ENCODE measurements at regions not wholly inside any gene's neighbourhood (a gene's known extent, or its start where the extent isn't known, plus 50 kb on each side); places are given as distances from the start of the nearest gene placed in this dataset.
A peak's percentile ranks its signal among the peaks of the same experiment; 100 is the strongest.

GRCh38 chr6:48315051-48315719, 204.2 kb upstream of the PTCHD4 start:
- RAD21 ChIA-PET (ENCODE audit: unreplicated experiment), result no interaction called here
- no peak overlapping the region for H3K4me3 ChIP-seq

More at GRCh38 chr6:48315051-48315719, 204.2 kb upstream of the PTCHD4 start:
- SMC1A ChIA-PET (ENCODE audit: uncharacterized antibody, unreplicated experiment), result no interaction called here
- TF ChIP-seq ZBTB40 (IDR thresholded peaks at IDR 0.05; ENCODE audit: borderline replicate concordance) (no peak), ATF7 (IDR thresholded peaks at IDR 0.05; ENCODE audit: low read depth) (no peak), NR2C1 (IDR thresholded peaks at IDR 0.05) (no peak), HCFC1 (IDR thresholded peaks at IDR 0.05; ENCODE audit: low read length) (no peak), CHD2 (IDR thresholded peaks at IDR 0.05; ENCODE audit: borderline replicate concordance, low read depth, low read length) (no peak), MTA2 (IDR thresholded peaks at IDR 0.05; ENCODE audit: low read depth) (no peak), EGR1 (IDR thresholded peaks at IDR 0.05; ENCODE audit: borderline replicate concordance in 1 of 2, low read depth in 2 of 2, low read length in 2 of 2) (no peak), SIN3A (IDR thresholded peaks at IDR 0.05; ENCODE audit: low read depth, low read length) (no peak), ZNF687 (IDR thresholded peaks at IDR 0.05) (no peak), RAD21 (IDR thresholded peaks at IDR 0.05; ENCODE audit: insufficient read depth, low read depth, low read length) (no peak)
- H3K27ac ChIP-seq (ENCODE audit: control insufficient read depth, insufficient read depth), result no peak overlapping the region
- no peak for FAIRE-seq
- peak; percentile 54 for ATAC-seq
- H3K9me3 ChIP-seq (replicated peaks; ENCODE audit: control insufficient read depth, insufficient read depth, low read length), result no peaks in the 10 kb centered on the region
- no peak overlapping the region for H3K4me2 ChIP-seq (ENCODE audit: control insufficient read depth, insufficient read depth)
- no peaks in the 10 kb centered on the region for H3K36me3 ChIP-seq (ENCODE audit: control insufficient read depth in 2 of 2, insufficient read depth in 2 of 2, low read length in 1 of 2)
- WGBS (ENCODE audit: insufficient coverage, insufficient replicate concordance, low lambda C conversion rate, missing lambda C conversion rate), result 12% methylated on average over 5 of the region's 5 CpGs
- H3K4me1 ChIP-seq (ENCODE audit: control insufficient read depth, insufficient read depth, low read length), result no peaks in the 10 kb centered on the region
- H2AFZ ChIP-seq (ENCODE audit: control insufficient read depth, low read depth, low read length), result no peak overlapping the region
- intact Hi-C loops (cut with micrococcal nuclease; ENCODE audit: unreplicated experiment) (no loop called here), in situ Hi-C loops (cut with MboI) (no loop called here)
- BruUV-seq (replicated peaks), result no TSS peak
- CTCF ChIA-PET, result no interaction called here
- DNase-seq (ENCODE audit: low read depth, low spot score), result no peak
- no peaks in the 10 kb centered on the region for H3K79me2 ChIP-seq (ENCODE audit: control insufficient read depth, insufficient read depth, low read length)
- H4K20me1 ChIP-seq (ENCODE audit: control insufficient read depth, insufficient read depth), result no peaks in the 10 kb centered on the region
- POLR2A ChIA-PET, result no interaction called here
- no peak overlapping the region for H3K9ac ChIP-seq (ENCODE audit: control insufficient read depth, insufficient read depth, low read length)
- H3K27me3 ChIP-seq (replicated peaks in 1 of 2; ENCODE audit: control insufficient read depth in 2 of 2, insufficient read depth in 2 of 2, low read length in 1 of 2), result no peaks in the 10 kb centered on the region

Data from GM12878 (cell line).